ENCODE measurements at regions not wholly inside any gene's neighbourhood (a gene's known extent, or its start where the extent isn't known, plus 50 kb on each side); places are given as distances from the start of the nearest gene placed in this dataset.

- no peaks in the 10 kb centered on the region for H3K36me3 ChIP-seq
- H3K27ac ChIP-seq = no peak overlapping the region
- H3K9me3 ChIP-seq = no peaks in the 10 kb centered on the region
- no peak for DNase-seq (ENCODE audit: low spot score)
- TF ChIP-seq, protein P1, sequence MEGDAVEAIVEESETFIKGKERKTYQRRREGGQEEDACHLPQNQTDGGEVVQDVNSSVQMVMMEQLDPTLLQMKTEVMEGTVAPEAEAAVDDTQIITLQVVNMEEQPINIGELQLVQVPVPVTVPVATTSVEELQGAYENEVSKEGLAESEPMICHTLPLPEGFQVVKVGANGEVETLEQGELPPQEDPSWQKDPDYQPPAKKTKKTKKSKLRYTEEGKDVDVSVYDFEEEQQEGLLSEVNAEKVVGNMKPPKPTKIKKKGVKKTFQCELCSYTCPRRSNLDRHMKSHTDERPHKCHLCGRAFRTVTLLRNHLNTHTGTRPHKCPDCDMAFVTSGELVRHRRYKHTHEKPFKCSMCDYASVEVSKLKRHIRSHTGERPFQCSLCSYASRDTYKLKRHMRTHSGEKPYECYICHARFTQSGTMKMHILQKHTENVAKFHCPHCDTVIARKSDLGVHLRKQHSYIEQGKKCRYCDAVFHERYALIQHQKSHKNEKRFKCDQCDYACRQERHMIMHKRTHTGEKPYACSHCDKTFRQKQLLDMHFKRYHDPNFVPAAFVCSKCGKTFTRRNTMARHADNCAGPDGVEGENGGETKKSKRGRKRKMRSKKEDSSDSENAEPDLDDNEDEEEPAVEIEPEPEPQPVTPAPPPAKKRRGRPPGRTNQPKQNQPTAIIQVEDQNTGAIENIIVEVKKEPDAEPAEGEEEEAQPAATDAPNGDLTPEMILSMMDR (IDR thresholded peaks at IDR 0.05) = no peak
- no peak overlapping the region for H3K4me3 ChIP-seq
- no peaks in the 10 kb centered on the region for H3K27me3 ChIP-seq
- H3K4me1 ChIP-seq = no peaks in the 10 kb centered on the region
Measured at GRCh38 chr5:167730656-167731055, 560.8 kb upstream of the WWC1 start.

- Histone ChIP-seq H3K27ac (no peak overlapping the region), H3K36me3 (no peaks in the 10 kb centered on the region), H3K27me3 (no peaks in the 10 kb centered on the region), H3K4me3 (no peak overlapping the region), H3K4me1 (no peaks in the 10 kb centered on the region), H3K9me3 (no peaks in the 10 kb centered on the region)
- DNase-seq (ENCODE audit: low spot score) = no peak
- TF ChIP-seq, protein P1 (IDR thresholded peaks at IDR 0.05) = no peak
Measured at GRCh38 chr5:167731951-167732350, 559.5 kb upstream of the WWC1 start.

DNA sequence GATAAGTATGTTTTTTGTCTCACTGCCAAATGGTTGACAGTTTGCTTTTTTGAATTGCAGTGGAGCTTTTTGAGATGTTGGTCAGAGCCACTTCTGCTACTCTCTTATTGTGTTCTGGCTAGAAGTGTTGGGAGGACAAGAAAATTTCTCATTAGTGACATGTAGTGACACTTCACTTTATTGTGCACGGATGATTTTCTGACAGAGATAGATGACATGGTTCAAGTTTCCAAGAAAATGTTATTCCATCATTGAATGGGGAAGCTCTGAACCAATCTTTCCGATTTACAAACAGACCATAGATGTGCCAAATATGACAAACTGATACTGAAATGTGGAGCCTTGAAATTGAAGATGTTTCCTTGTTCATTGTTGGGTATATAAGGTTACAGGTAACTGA is 558.9 kb upstream of the WWC1 start:
- Histone ChIP-seq H3K4me3 (no peak overlapping the region), H3K27ac (no peak overlapping the region), H3K27me3 (no peaks in the 10 kb centered on the region), H3K9me3 (no peaks in the 10 kb centered on the region), H3K4me1 (no peaks in the 10 kb centered on the region), H3K36me3 (no peaks in the 10 kb centered on the region)
- TF ChIP-seq, protein P1 (IDR thresholded peaks at IDR 0.05) = no peak
- no peak for DNase-seq (ENCODE audit: low spot score)

- Histone ChIP-seq H3K36me3 (no peaks in the 10 kb centered on the region), H3K9me3 (peaks cover 0 to 5% of the 10 kb centered on the region in 2 donors), H3K4me1 (no peaks in the 10 kb centered on the region), H3K27me3 (no peaks in the 10 kb centered on the region), H3K4me3 (no peak overlapping the region), H3K27ac (no peak overlapping the region)
- DNase-seq (ENCODE audit: low spot score) = no peak
- TF ChIP-seq, protein P1 (IDR thresholded peaks at IDR 0.05) = no peak
Measured at GRCh38 chr5:167736992-167737391, 554.5 kb upstream of the WWC1 start.

DNA sequence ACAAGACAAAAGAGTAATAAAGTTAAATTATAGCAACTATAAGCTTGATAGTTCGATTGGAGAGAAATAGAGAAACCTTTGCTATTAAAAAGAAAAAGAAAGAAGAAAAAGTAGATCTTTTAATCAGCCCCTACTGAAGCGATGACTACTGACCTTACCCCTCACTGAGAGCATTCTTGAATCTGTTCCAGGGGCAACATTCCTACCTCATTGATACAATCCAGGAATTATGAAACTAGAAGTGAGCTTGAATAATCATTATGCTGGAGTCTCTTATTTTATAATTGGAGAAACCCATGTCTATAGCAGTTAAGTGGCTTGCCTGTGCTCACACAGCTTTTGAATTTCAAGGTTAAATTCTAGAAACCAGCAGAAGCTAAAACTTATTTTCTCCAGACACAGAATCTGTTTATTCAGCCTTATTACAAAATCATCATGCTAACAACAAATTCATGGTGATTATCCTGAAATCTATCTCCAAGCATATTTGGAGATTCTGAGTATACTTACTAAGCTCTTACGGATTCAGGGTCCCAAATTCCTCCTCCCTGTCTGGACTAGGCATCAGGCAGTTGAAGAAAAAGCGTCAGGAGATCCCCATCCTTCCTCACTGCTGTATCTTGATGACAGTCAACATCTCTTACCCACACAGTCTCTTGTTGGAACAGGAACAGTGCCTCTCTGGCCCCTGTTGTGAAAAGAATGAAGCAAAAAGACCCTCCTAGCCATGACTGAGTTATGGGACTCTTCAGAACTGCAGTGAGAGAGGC is 547.6 kb upstream of the WWC1 start:
- H3K4me1 ChIP-seq = no peaks in the 10 kb centered on the region
- H3K27me3 ChIP-seq = no peaks in the 10 kb centered on the region
- H3K27ac ChIP-seq = no peak overlapping the region
- TF ChIP-seq, protein P1 (IDR thresholded peaks at IDR 0.05) = no peak
- no peak overlapping the region for H3K4me3 ChIP-seq
- DNase-seq (ENCODE audit: low spot score) = no peak
- no peaks in the 10 kb centered on the region for H3K9me3 ChIP-seq
- no peaks in the 10 kb centered on the region for H3K36me3 ChIP-seq

DNA sequence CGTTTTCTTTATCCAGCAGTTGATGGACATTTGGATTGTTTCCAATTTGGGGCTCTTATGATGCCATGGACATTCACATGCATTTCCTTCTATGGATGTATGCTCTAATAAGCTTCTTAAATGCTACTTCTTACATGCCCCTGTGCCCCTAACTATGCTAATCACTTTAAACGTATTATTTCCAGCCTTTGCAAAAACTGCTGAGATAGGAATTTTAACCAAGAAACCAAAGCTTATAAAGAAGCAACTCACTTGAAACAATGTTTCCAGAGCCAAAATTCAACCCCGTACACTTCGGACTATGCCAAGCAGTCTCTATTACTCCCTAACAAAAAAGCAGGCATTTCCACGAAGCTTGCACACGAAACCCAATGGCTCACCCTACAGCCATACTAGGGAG is 545.6 kb upstream of the WWC1 start:
- Histone ChIP-seq H3K4me3 (no peak overlapping the region), H3K27me3 (no peaks in the 10 kb centered on the region), H3K4me1 (no peaks in the 10 kb centered on the region), H3K36me3 (no peaks in the 10 kb centered on the region), H3K9me3 (no peaks in the 10 kb centered on the region), H3K27ac (no peak overlapping the region)
- DNase-seq (ENCODE audit: low spot score) = no peak
- TF ChIP-seq, protein P1 (IDR thresholded peaks at IDR 0.05) = no peak
